Glomerular visceral epithelial cell (primary cell): ENCODE measurements at regions not wholly inside any gene's neighbourhood (a gene's known extent, or its start where the extent isn't known, plus 50 kb on each side); places are given as distances from the start of the nearest gene placed in this dataset.

ENCODE experiments used
- DNase-seq: peaks from one replicate; pipeline ENCODE4 v3.0.0-alpha.2; 2016; ENCODE audit errors: extremely low spot score

- DNase-seq: no peak
These were observed 49.8 kb upstream of the HMX1 start for GRCh38 chr4:8921465-8921864.
